GM21619 (cell line): ENCODE measurements at regions not wholly inside any gene's neighbourhood (a gene's known extent, or its start where the extent isn't known, plus 50 kb on each side); places are given as distances from the start of the nearest gene placed in this dataset.
"Not testable (repeated sequence)": the region's sequence is repeated elsewhere in the genome, so short reads cannot be mapped to it uniquely, and the experiment has no call there.

ENCODE experiments used
- ATAC-seq: cut with Tn5 transposase; IDR thresholded peaks from one replicate; pipeline ENCODE4 v1.9.1; 2021; ENCODE audit not compliant: unreplicated experiment

DNA sequence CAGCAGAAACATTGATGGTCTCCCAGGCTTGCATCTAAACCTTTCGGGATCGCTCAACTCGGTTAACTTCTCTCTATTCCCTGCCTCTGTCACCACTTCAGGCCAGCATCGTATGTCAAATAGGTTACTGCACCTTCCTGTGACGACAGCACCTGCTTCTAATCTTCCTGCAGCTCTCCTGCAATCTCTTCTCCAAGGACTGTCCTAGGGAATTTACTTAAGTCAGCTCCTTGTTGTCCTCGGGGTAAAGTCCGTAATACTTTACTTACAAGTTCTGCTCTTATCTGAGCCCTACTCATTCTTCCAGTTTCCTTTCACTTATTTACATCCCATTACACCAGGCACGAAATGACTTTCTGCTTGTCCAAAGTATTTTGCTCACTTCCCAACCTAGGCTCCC is 372.7 kb upstream of the AKR1E2 start:
- no peak for ATAC-seq

DNA sequence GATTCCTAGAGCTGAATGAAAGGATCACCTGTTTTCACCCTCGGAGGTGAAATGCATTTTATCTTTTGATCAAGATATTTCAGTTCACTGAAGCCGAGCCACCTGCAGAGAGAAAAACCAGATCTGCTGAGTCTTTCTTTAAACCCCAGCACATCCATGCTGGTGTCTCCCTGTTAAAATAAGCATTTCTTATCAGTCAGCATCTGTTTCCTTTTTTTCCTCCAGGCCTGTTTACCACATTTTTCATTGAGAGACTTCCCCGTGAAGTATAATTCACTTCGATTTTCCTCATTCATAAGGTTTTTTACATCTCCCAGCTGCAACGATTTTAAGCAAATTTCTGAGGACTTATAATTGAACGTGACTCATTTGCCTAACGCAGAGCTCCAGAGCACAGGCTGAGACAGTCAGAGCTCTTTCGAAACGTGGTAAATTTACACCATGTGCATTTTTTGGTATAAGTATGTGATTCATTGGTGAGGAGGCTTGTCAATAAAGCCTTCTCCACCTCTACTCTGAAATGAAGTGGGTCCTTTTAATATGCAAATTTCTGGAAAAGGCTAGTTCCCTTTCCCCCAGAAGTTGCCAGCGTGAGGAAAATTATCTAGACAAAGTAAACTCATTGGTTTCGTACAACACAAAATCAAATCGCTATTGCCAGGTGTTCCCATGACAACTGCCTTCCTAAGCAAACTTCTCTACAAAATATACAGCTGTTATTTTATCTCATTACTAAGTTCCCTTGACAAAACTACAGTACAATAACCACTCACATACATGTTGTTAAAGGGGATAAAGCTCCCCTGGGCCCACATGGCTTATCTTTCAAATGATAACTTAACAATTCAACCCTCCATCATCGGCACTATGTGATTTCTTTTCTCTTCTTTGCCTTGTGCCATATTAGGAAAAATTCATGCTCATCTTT is 374.8 kb upstream of the AKR1E2 start:
- ATAC-seq: no peak

DNA sequence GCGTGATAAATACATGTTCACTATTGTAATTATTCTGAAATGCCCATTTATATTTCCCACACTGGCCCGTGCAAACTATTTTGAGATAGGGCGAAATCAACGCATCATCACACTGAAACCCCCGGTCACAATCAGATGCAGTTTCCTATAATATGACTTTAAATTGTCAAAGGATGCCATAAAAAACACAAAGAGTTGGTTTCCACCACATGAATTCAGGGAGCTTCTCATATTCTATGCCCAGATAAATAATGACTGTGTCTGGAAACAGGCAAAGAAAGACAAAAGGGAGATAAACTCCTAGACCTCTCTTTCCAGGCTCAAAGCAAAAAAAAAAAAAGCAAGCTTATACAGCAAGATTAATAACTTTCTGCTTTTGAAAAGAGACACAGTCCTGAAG is 375.8 kb upstream of the AKR1E2 start:
- no peak for ATAC-seq

DNA sequence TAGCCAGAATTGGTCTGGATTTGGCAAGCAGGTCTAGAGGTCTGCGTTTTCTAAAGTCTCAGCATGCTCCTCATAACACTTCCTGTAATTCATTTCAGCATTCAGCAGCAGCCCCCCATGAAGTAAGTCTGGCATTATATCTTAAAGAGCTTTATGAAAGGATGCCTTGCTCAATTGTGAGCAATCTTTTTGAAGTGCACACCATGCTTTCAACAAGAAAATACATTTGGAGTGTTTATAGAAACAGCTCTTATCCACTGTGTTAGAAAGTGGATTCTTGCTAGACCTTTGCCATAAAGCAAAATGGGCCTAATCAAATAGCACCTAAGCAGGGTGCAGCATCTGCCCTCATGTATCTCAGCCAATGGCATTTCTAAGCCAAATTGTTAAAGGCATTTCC is 378.0 kb upstream of the AKR1E2 start:
- no peak for ATAC-seq

DNA sequence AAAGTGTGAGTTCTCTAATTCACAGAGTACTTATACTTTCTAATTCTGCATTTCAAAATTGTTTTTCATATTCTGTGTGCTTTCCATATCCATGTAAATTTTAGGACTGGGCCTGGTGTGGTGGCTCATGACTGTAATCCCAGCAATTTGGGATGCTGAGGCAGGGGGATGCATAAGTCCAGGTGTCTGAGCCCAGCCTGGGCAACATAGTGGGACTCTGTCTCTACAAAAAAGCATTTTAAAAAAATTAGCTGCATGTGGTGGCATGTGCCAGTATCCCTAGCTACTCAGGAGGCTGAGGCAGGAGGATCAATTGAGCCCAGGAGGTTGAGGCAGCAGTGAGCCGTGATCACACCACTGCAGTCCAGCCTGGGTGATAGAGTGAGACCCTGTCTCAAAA is 382.6 kb upstream of the AKR1E2 start:
- ATAC-seq: no peak

DNA sequence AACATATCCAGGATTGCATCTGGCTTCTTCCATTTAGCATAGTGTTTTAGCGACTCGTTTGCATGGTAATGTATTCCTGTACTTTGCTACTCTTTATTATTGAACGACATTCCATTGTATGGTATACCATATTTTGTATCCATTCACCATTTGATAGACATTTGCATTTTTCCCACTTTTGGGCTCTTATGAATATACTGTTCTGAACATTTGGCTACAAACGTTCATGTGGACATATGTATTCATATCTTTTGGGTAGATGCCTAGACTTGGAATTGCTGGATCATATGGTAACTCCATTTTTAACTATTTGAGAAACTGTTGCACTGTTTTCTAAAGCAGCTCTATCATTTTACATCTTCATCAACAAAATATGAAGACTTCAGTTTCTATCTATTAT is 383.7 kb upstream of the AKR1E2 start:
- no peak for ATAC-seq

DNA sequence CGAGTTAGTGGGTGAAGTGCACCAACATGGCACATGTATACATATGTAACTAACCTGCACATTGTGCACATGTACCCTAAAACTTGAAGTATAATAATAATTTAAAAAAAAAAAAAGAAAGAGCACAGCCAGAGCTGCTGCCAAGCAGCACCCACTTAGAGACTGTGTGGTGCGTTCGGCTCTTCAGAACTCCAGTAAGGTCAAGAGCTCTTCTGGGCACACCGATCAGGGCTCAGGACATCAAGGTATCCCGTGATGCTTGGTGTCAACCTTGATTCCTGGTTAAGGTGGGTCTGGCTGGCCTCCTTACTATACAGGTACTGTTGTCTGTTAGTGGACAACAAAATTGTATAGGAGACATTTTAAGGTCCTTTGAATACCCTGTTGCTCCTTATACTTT is 385.7 kb upstream of the AKR1E2 start:
- ATAC-seq: no peak

DNA sequence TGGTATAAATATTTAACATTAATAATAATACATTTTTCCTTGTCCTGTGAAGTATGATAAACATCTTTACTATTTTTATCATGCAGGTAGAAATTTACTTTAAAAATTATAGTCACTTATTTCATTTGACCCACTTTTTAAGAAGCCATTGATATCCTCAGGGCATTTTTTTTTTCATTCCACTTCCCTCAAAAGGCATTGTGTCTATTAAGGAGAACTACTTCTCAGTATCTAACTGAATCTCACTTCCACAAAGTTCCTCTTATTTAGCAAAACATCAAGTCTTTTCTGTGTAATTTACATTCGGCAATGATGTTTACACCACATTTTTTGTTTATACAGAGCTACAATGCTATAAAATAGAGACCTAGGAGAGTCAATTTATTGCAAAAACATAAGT is 388.2 kb upstream of the AKR1E2 start:
- ATAC-seq: no peak

DNA sequence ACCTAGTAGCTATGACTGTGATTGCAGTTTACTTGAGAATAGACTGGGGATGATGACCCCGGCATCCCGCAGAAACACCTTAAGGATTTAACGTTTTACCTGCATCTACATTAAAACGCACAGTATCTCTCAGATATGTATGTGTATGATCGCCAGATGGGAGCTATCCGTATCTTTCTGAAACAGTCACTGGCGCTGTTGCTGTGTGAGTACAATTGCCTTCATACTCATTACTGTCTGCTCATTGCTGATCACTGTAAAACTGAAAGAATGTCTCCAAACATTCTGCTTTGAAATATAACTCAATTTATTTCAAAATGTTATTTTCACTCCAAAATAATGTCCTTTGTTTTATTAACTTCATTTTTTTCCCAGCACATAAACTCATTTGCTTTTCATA is 388.9 kb upstream of the AKR1E2 start:
- no peak for ATAC-seq

DNA sequence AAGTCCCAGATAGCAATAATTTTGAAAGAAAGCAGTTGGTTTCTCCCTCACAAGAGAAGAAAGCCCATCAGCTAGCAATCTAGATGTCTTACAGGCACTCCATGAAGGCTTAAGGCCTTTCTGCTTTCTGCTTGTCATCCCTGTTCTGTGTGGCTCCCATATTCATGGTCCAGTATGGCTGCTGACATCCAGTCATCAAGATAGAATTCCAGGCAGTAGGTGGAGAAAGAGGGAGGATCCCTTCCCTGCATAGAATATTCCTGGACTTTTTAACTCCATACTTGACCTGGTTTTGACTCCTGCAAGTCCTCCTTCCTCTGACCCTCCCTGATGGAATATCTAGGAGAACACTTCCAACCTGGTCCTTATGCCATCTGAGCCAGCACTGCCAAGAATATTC is 389.9 kb upstream of the AKR1E2 start:
- ATAC-seq: no peak

DNA sequence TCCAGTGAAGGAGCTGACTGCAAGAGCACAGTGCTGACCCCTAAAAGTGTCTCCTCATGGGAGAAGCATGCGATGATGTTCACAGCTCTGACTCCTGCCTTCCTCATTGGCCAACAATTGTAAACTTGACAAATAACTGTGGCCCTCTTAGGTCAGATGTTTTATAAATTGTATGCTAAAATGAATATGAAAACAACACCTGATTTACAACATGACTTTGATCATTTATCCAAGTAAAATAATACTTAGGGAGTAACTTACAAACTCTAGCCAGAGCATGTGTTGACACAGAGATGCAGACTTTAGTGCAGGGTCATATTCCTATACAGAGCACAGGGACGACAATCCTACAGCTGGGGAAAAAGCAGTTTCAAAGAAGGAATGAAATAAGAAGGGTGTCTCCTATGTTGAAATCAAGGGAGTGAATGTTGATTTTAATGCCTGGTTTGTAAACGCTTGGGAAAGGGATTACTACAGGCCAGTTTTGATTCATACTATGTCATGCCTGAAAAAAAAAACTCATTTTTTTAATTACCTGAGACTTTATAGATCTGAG is 391.4 kb upstream of the AKR1E2 start:
- ATAC-seq: no peak

DNA sequence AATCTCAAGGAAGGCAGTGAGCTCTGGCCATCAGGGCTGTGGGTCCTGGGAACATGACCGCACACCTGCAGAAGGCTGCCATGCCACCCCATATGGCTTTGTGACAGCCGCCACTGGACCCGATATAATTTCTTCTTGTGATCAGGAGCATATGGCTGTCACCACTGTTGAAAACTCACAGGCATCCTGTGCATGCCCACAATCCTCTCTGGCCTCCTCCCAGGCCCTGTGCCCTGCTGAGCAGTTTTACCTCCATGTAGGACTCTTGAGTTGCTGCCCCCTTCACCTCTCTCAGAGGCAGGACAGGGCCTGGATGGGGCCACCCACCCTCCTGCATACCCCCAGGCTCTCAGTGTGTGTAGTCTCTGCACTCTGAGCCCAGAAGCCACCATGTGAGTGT is 391.9 kb upstream of the AKR1E2 start:
- ATAC-seq: no peak

DNA sequence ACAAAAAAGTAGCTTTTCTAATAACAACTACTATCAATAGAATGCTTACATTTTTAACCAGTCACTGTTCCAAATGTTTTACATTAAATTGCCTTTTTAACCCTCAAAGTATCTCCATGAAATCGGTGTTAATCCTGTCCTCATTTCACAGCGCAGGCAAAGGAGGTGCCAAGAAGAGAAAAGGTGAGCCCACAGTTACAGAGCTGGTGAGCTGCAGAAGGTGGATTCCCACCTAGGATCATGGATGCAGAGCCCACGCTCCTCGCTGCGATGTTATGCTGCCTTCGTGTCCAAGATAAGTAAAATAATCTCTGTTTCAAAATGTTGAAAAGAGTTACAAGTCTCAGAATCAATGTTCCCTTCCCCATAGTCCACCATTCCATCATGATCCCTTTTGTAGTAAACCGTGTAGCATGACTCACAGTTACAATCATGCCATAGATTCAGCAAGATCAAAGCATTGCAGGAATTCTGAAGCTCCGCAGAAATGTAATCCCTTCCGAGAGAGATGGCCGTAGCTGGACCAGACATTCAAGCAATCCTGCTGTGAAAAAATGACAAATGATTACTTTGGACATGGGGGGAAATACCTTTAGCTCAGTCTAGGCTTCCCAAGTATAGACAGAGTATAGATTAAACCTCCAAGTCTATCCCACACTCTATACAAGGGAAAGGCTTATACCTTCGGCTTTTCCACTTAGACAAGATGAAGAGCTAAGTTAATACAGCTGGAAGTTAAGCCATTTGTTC is 394.7 kb upstream of the AKR1E2 start:
- ATAC-seq: no peak

DNA sequence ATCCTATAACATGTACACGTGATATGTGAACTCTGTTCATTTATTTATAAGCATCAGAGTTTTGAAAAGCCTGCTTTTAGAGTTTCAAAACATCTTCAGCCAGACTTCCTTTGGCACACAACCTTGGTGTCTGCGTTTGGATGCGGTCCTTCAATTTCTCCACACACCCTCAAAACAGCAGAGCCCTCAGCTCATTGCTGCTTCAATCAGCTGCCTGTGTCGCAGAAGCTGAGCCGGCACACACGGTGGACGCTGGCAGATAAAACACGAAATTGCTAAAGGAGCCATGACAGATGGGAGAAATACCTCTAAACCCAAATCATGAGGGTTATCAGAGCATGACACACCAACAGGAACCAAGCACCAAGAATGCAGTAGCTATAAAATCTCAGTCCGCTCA is 396.4 kb upstream of the AKR1E2 start:
- no peak for ATAC-seq

DNA sequence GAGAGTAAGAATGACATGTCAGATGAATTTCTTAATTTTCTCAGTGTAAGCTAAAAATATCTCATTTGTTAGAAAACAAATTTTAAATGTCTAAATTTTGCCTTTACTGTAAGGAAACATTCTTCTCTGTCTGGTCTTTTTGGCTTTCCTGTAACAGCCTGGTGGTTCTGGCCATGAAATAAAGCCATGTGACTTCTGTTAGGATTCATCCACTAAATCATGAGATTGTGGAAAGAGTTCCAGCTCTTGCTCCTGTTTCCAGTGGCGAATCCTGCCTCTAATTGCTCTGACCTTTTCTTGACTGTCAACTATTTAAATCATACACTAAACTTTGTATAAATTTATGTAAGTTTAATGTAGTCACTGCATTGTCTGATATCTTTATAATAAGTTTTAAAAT is 398.5 kb upstream of the AKR1E2 start:
- ATAC-seq: no peak

DNA sequence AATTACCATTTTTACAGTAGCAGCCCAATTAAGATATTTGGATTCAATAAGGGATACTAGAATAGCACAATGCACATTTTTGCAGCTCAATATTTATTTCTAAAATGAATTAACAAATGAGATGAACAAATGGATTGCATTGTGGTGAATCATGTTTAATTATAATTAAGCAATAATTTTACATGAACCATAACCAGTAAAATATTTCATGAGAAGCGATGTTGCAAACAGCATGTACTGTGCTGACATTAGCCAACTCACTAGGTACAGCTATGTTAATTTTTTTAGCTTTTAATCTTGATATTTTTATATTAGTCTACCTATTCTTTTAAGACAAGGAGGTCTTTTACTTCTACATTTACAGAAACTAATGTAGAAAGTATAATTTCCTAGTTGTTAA is 399.1 kb upstream of the AKR1E2 start:
- no peak for ATAC-seq

DNA sequence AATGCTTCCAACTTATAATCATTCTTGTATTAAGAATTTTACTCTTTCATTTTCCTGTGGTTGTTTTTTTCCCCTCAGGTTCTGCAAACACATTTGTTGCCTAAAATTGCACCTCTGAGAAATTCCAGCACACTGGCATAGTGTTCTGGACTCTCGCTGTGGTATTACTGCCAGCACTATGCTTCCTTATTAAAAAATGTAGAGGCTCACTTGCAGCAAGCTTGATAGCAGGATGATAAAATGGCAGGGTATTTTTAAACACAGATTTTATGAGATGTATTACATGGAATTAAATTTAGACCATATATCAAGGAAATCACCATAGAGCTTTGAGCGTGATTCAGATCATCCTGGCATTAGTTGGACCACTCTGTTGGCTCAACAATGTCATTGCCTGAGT is 416.7 kb upstream of the AKR1E2 start:
- no peak for ATAC-seq

DNA sequence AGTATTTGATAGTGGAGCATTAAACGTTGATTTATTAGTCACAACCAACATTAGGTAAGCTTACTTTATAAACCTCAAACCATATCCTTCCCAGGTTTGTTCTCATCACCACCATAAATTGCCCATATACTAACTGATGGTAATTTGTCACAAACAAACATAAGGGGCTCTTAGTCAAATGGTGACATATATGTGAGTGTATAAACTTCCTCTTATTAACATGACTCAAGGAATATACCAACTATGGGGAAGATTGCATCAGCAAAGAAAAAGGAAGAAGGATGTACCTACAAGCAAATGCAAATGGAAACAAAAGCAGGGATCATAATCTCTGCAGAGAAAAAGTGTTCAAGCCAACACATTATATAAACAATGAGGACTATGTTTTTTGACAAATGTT is 418.2 kb upstream of the AKR1E2 start:
- no peak for ATAC-seq

DNA sequence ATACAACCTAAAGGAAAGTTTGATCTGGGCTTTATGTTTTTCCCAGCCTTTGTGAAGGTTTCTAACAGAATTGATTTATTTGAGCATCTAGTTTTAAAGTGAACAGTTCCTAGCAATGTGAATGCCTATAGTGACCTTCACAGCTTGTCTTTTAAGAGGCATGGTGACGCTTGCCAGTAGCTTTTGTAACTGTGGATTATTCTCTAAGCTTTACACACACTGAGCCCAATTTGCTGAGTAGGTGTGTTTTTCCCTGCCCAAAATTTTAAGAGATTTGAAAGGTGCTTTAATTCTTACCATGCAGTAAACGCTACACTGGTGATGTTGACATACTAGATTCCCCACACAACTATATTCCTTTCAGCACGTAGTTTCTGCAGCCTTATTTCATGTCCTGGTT is 420.2 kb upstream of the AKR1E2 start:
- ATAC-seq: no peak

DNA sequence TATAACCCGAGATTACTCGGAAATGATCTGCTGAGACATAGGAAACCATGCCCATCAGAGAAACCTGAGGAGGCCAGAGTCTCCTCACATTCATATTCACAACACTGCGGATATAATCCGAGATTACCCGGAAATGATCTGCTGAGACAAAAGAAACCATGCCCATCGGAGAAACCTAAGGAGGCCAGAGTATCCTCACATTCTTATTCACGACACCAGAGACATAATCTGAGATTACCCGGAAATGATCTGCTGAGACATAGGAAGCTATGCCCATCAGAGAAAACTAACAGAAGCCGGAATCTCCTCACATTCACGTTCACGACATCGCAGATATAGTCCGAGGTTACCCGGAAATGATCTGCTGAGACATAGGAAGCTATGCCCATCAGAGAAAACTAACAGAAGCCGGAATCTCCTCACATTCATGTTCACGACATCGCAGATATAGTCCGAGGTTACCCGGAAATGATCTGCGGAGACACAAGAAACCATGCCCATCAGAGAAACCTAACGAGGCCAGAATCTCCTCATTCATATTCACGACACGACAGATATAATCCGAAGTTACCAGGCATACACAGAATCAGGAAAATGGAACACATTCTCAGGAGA is 422.3 kb upstream of the AKR1E2 start:
- ATAC-seq: no peak

DNA sequence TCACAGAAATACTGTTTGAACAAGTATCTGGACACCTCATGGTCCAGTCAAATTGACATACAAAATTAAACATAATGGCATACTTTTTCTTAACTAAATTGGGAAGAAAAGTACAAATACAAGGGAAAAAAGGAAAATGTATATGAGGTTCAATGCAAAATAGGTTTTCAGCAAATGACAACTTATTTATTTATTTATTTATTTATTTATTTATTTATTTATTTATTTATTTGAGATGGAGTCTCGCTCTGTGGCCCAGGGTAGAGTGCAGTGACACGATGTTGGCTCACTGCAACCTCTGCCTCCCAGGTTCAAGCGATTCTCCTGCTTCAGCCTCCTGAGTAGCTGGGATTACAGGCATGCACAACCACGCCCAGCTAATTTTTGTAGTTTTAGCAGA is 424.9 kb upstream of the AKR1E2 start:
- ATAC-seq: not testable (repeated sequence)

DNA sequence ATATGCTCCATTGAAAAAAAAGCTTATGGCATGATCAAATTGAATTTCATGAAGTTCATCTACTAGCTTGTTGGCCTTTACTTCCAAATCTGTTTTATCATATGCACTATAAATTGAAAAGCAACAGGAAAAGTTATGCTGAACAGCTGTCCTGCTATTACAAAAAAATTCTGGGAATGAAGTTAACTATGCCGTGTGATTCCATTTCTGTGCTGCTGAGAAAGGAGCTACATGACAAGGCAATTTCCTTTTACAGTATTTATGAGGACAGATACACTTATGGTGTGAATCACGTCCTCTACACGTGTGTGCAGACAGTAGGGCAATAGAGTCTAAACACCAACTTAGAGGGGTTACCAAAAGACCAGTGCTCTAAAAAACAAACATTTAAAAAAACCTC is 426.5 kb upstream of the AKR1E2 start:
- no peak for ATAC-seq
